Gastrocnemius medialis (tissue), 4 donors: ENCODE measurements at regions not wholly inside any gene's neighbourhood (a gene's known extent, or its start where the extent isn't known, plus 50 kb on each side); places are given as distances from the start of the nearest gene placed in this dataset.
A peak's percentile ranks its signal among the peaks of the same experiment; 100 is the strongest.

Experiments
- ATAC-seq, 2 donors: fragments of 150-250 bp; one replicate each; pipeline ENCODE4 v1.9.1; 2016
- DNase-seq, 2 donors: peaks; one replicate each; pipeline ENCODE4 v3.0.0-alpha.2; 2019
- H3K27ac ChIP-seq, 4 donors: fragments of 200-600 bp; sonication (generic); 1 replicate in 1 of 4; 2 replicates in 3 of 4; pipeline ENCODE4 v1.5.1; 2016 to 2018; ENCODE audit warnings: mild to moderate bottlenecking in 2 of 4, moderate library complexity in 1 of 4
- H3K27me3 ChIP-seq, 3 donors: fragments of 200-600 bp; sonication (generic) in 2 of 3; 1 replicate in 1 of 3; 2 replicates in 2 of 3; pipeline versions ENCODE4 v1.5.1 to v1.6.0; 2016 to 2019; ENCODE audit warnings: mild to moderate bottlenecking in 1 of 3, moderate library complexity in 1 of 3
- H3K36me3 ChIP-seq, 2 donors: fragments of 200-600 bp; sonication (generic) in 1 of 2; one replicate each; pipeline ENCODE4 v1.5.1; 2017 to 2018
- H3K4me1 ChIP-seq, 2 donors: fragments of 200-600 bp; sonication (generic) in 1 of 2; one replicate each; pipeline ENCODE4 v1.5.1; 2016 to 2017; ENCODE audit warnings: mild to moderate bottlenecking in 2 of 2
- H3K4me3 ChIP-seq, 4 donors: fragments of 200-600 bp; sonication (generic) in 3 of 4; 1 replicate in 1 of 4; 2 replicates in 3 of 4; pipeline ENCODE4 v1.5.1; 2016 to 2019; ENCODE audit warnings: mild to moderate bottlenecking in 2 of 4
- H3K9me3 ChIP-seq, 3 donors: fragments of 200-600 bp; sonication (generic) in 2 of 3; 1 replicate in 1 of 3; 2 replicates in 2 of 3; pipeline ENCODE4 v1.5.1; 2016 to 2019
- CTCF ChIP-seq, 5 experiments: fragments of 450-650 bp in 3 of 5; fragments of 200-600 bp in 2 of 5; sonication (generic) in 2 of 5; IDR thresholded peaks in 4 of 5; conservative IDR thresholded peaks in 1 of 5; 1 replicate in 4 of 5; 2 replicates in 1 of 5; pipeline ENCODE4 v1.5.1; 2016 to 2019; ENCODE audit warnings: antibody characterized with exemption in 5 of 5, mild to moderate bottlenecking in 3 of 5, moderate library complexity in 3 of 5
- POLR2A ChIP-seq, 2 donors: fragments of 450-650 bp; IDR thresholded peaks; one replicate each; pipeline ENCODE4 v1.6.1; 2017; ENCODE audit warnings: antibody characterized with exemption in 2 of 2, mild to moderate bottlenecking in 2 of 2, moderate library complexity in 2 of 2
- in situ Hi-C, 4 donors: fragments of 200-750 bp; cut with MboI; loops; one replicate each; pipeline versions ENCODE4 v1.15.0 to v1.8.0; 2017; ENCODE audit warnings: low sequenced_read_pairs in 4 of 4
- intact Hi-C: fragments of 100-400 bp; cut with DNase I; formaldehyde crosslinking; loops from one replicate; pipeline ENCODE4 v1.15.1; 2023; ENCODE audit warnings: low total_unique reads

GRCh38 chr15:62455441-62455921, 290.4 kb upstream of the C2CD4B start:
- intact Hi-C loops (loop anchor here (5.0 kb wide), 2 partner anchors 63 to 192 kb away; partner anchors contain the start of gene TLN2), in situ Hi-C loops (no loop called here)
- DNase-seq (peak; percentile 58 to 68), ATAC-seq (peak; percentile 40 to 75)
- Histone ChIP-seq H3K36me3 (no peaks in the 10 kb centered on the region), H3K4me3 (peak overlapping the region in 3 of 4 donors; percentile 1 to 37 (median 27)), H3K4me1 (peaks cover 57 to 61% of the 10 kb centered on the region in 2 donors), H3K27ac (peak overlapping the region; percentile 84 to 90 (median 88)), H3K9me3 (no peaks in the 10 kb centered on the region), H3K27me3 (no peaks in the 10 kb centered on the region)
- TF ChIP-seq CTCF (IDR thresholded peaks at IDR 0.05 in 4 of 5, conservative IDR thresholded peaks at IDR 0.05 in 1 of 5) (no peak), POLR2A (IDR thresholded peaks at IDR 0.05) (no peak)

- DNase-seq (peak; percentile 54 to 63), ATAC-seq (peak; percentile 83)
- Histone ChIP-seq H3K27ac (peak overlapping the region; percentile 84 to 90 (median 88)), H3K4me1 (peaks cover 57 to 61% of the 10 kb centered on the region in 2 donors), H3K4me3 (peak overlapping the region in 3 of 4 donors; percentile 1 to 37 (median 27)), H3K36me3 (no peaks in the 10 kb centered on the region), H3K9me3 (no peaks in the 10 kb centered on the region), H3K27me3 (no peaks in the 10 kb centered on the region)
- in situ Hi-C loops: no loop called here
- TF ChIP-seq POLR2A (IDR thresholded peaks at IDR 0.05): peak in 1 of 2 donors; percentile 71
- no peak for TF ChIP-seq CTCF (IDR thresholded peaks at IDR 0.05 in 4 of 5, conservative IDR thresholded peaks at IDR 0.05 in 1 of 5)
- intact Hi-C loops: loop anchor here (5.0 kb wide), 2 partner anchors 64 to 191 kb away; partner anchors contain the start of gene TLN2
Observed at GRCh38 chr15:62456011-62456920, 291.2 kb upstream of the C2CD4B start.

- no peaks in the 10 kb centered on the region for H3K27me3 ChIP-seq
- ATAC-seq (no peak), DNase-seq (no peak)
- in situ Hi-C loops (no loop called here), intact Hi-C loops (loop anchor here (5.0 kb wide), 2 partner anchors 65 to 190 kb away; partner anchors contain the start of gene TLN2)
- no peaks in the 10 kb centered on the region for H3K9me3 ChIP-seq
- TF ChIP-seq CTCF (IDR thresholded peaks at IDR 0.05 in 4 of 5, conservative IDR thresholded peaks at IDR 0.05 in 1 of 5): no peak
- H3K36me3 ChIP-seq: no peaks in the 10 kb centered on the region
- H3K27ac ChIP-seq: peak overlapping the region; percentile 84 to 90 (median 88)
- peaks cover 57 to 59% of the 10 kb centered on the region in 2 donors for H3K4me1 ChIP-seq
- H3K4me3 ChIP-seq: no peak overlapping the region
Observed at GRCh38 chr15:62457100-62457499, 292.0 kb upstream of the C2CD4B start.

- Histone ChIP-seq H3K27me3 (no peaks in the 10 kb centered on the region), H3K36me3 (no peaks in the 10 kb centered on the region), H3K4me1 (peaks cover 29 to 32% of the 10 kb centered on the region in 2 donors), H3K4me3 (no peak overlapping the region), H3K9me3 (no peaks in the 10 kb centered on the region), H3K27ac (no peak overlapping the region)
- ATAC-seq (no peak), DNase-seq (no peak)
- in situ Hi-C loops: no loop called here
- TF ChIP-seq POLR2A (IDR thresholded peaks at IDR 0.05) (no peak), CTCF (IDR thresholded peaks at IDR 0.05 in 4 of 5, conservative IDR thresholded peaks at IDR 0.05 in 1 of 5) (no peak)
- intact Hi-C loops: loop anchor here (5.0 kb wide), 2 partner anchors 68 to 187 kb away; partner anchors contain the start of gene TLN2
Observed at GRCh38 chr15:62459875-62460274, 294.8 kb upstream of the C2CD4B start.
